ENCODE measurements at regions not wholly inside any gene's neighbourhood (a gene's known extent, or its start where the extent isn't known, plus 50 kb on each side); places are given as distances from the start of the nearest gene placed in this dataset.

DNA sequence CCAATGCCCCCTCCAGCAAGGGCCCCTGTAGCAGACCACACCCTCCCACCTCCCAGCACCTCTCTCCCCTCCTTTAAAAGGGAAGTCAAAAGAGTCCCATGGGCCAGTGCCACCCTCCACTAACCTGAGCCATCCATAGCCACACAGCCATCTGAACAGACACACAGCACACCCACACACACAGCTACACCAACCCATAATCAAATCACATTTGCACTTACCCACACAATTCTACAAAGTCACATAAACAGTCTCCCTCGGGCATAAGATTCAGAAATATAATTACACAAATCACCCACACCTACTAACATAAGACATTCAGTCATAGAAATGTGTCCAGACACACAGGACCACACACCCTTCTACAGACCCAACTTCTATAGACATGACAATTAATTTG is 96.3 kb downstream of the HIF1AN start:
- no peak for DNase-seq
- peaks cover 49% of the 10 kb centered on the region for H3K27me3 ChIP-seq (ENCODE audit: control insufficient read depth, insufficient read depth, low read length, poor library complexity, severe bottlenecking)
- Mint-ChIP-seq H3K4me1 (peaks cover 6% of the 10 kb centered on the region), H3K4me3 (no peak overlapping the region), H3K36me3 (ENCODE audit: low read depth) (no peaks in the 10 kb centered on the region), H3K27me3 (ENCODE audit: insufficient read depth) (peaks cover 40% of the 10 kb centered on the region), H3K27ac (no peak overlapping the region), H3K9me3 (no peaks in the 10 kb centered on the region)
- no peaks in the 10 kb centered on the region for H3K36me3 ChIP-seq (ENCODE audit: control insufficient read depth, insufficient read depth, low read length)
- no peak overlapping the region for H3K27ac ChIP-seq (ENCODE audit: low read depth, low read length)
- 95 to 100% methylated on average over 1 of the region's 1 CpG for WGBS, 2 experiments (ENCODE audit: insufficient coverage in 1 of 2, insufficient read length in 1 of 2)
- TF ChIP-seq CTCF (conservative IDR thresholded peaks at IDR 0.05) = no peak
- no peak overlapping the region for H3K9ac ChIP-seq (ENCODE audit: extremely low read depth, low read length, poor library complexity, severe bottlenecking)
- H3K4me3 ChIP-seq (ENCODE audit: low read length) = no peak overlapping the region
- no peaks in the 10 kb centered on the region for H3K9me3 ChIP-seq (ENCODE audit: control insufficient read depth, low read length)
- H3K4me1 ChIP-seq (ENCODE audit: control insufficient read depth, insufficient read depth, low read length) = no peaks in the 10 kb centered on the region

DNA sequence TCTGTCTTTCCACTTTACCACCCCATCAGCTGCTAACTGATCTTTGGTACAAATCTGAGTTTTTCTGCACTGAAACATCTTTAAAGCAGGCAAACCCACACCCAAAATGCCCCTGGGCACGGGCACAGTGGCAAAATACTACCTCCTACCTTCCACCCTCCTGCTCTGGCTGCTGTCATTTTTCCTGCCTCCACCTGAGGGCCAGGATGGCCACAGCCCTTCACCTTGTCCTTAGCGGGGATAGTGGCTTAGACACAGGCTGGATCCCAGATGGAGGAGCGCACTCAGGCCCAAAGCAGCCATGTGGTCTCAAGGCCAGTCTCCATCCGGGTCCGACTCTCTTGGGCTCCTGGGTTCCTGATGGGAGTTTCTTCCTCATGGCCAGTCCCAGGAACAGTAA is 98.3 kb downstream of the HIF1AN start:
- Histone ChIP-seq H3K4me3 (ENCODE audit: low read length) (no peak overlapping the region), H3K27ac (ENCODE audit: low read depth, low read length) (no peak overlapping the region), H3K36me3 (ENCODE audit: control insufficient read depth, insufficient read depth, low read length) (no peaks in the 10 kb centered on the region), H3K9me3 (ENCODE audit: control insufficient read depth, low read length) (no peaks in the 10 kb centered on the region), H3K9ac (ENCODE audit: extremely low read depth, low read length, poor library complexity, severe bottlenecking) (no peak overlapping the region), H3K4me1 (ENCODE audit: control insufficient read depth, insufficient read depth, low read length) (peaks cover 6% of the 10 kb centered on the region), H3K27me3 (ENCODE audit: control insufficient read depth, insufficient read depth, low read length, poor library complexity, severe bottlenecking) (peaks cover 51% of the 10 kb centered on the region)
- no peaks in the 10 kb centered on the region for H3K9me3 Mint-ChIP-seq
- no peak overlapping the region for H3K27ac Mint-ChIP-seq
- 72 to 76% methylated on average over 5 of the region's 5 CpGs for WGBS, 2 experiments (ENCODE audit: insufficient coverage in 1 of 2, insufficient read length in 1 of 2)
- H3K4me3 Mint-ChIP-seq = no peak overlapping the region
- peak; percentile 53 for TF ChIP-seq CTCF (conservative IDR thresholded peaks at IDR 0.05)
- peaks cover 53% of the 10 kb centered on the region for H3K27me3 Mint-ChIP-seq (ENCODE audit: insufficient read depth)
- DNase-seq = peak; percentile 71
- peaks cover 19% of the 10 kb centered on the region for H3K4me1 Mint-ChIP-seq
- H3K36me3 Mint-ChIP-seq (ENCODE audit: low read depth) = no peaks in the 10 kb centered on the region

GRCh38 chr10:100636848-100637553 is 101.3 kb downstream of the HIF1AN start:
- Histone ChIP-seq H3K4me3 (ENCODE audit: low read length) (no peak overlapping the region), H3K27ac (ENCODE audit: low read depth, low read length) (no peak overlapping the region), H3K4me1 (ENCODE audit: control insufficient read depth, insufficient read depth, low read length) (peaks cover 6% of the 10 kb centered on the region), H3K36me3 (ENCODE audit: control insufficient read depth, insufficient read depth, low read length) (no peaks in the 10 kb centered on the region), H3K9ac (ENCODE audit: extremely low read depth, low read length, poor library complexity, severe bottlenecking) (no peak overlapping the region), H3K27me3 (ENCODE audit: control insufficient read depth, insufficient read depth, low read length, poor library complexity, severe bottlenecking) (peaks cover 64% of the 10 kb centered on the region), H3K9me3 (ENCODE audit: control insufficient read depth, low read length) (no peaks in the 10 kb centered on the region)
- Mint-ChIP-seq H3K9me3 (no peaks in the 10 kb centered on the region), H3K4me1 (peaks cover 19% of the 10 kb centered on the region), H3K36me3 (ENCODE audit: low read depth) (no peaks in the 10 kb centered on the region), H3K27me3 (ENCODE audit: insufficient read depth) (peaks cover 72% of the 10 kb centered on the region), H3K27ac (no peak overlapping the region), H3K4me3 (no peak overlapping the region)
- DNase-seq = no peak
- 67 to 78% methylated on average over 4 to 6 of the region's 6 CpGs for WGBS, 2 experiments (ENCODE audit: insufficient coverage in 1 of 2, insufficient read length in 1 of 2)
- no peak for TF ChIP-seq CTCF (conservative IDR thresholded peaks at IDR 0.05)

Data from endodermal cell (in vitro differentiated cells).